Heart left ventricle (tissue), 13 donors: ENCODE measurements at regions not wholly inside any gene's neighbourhood (a gene's known extent, or its start where the extent isn't known, plus 50 kb on each side); places are given as distances from the start of the nearest gene placed in this dataset.

ENCODE experiments used
- CTCF ChIP-seq, 12 donors: fragments of 200-600 bp; sonication (generic) in 4 of 12; IDR thresholded peaks; one replicate each; pipeline versions ENCODE4 v1.5.0 to v1.8.0; 2018 to 2022; ENCODE audit warnings: antibody characterized with exemption in 12 of 12, mild to moderate bottlenecking in 5 of 12
- POLR2A ChIP-seq, 2 donors: fragments of 450-650 bp; IDR thresholded peaks; one replicate each; pipeline ENCODE4 v1.6.1; 2017; ENCODE audit warnings: antibody characterized with exemption in 2 of 2, mild to moderate bottlenecking in 2 of 2, moderate library complexity in 2 of 2
- donor health status: ischemic (EF 13 %, LVEDD 7.1; RV severe dilation, severe dysfunction).
- donor health status: DM: no; HTN: yes; CAD: no.
- donor health status: DM: no; HTN: no; CAD: no.
- donor health status: ischemic (EF 25% LVEDD 6.9; RV normal size, moderate dysfunction).
- donor health status: ischemic (EF 25% LVEDD 5.7; RV mildly dilated, moderate dysfunction).
- donor health status: ischemic (EF 35%, LVEDD 5.7; RV mildly dilated, moderate dysfunction).
- donor health status: nonischemic (EF 11% LVEDD 7.7; RV severe dilation, severe dysfunction).
- donor health status: DM: yes; HTN: yes; CAD: no.
- donor health status: PGD.
- donor health status: ischemic (EF 29% LVEDD 5.4; RV normal size, mild dysfunction).
- donor health status: nonischemic (EF 23%, LVEDD 6.1; RV moderate dilation, normal function).

DNA sequence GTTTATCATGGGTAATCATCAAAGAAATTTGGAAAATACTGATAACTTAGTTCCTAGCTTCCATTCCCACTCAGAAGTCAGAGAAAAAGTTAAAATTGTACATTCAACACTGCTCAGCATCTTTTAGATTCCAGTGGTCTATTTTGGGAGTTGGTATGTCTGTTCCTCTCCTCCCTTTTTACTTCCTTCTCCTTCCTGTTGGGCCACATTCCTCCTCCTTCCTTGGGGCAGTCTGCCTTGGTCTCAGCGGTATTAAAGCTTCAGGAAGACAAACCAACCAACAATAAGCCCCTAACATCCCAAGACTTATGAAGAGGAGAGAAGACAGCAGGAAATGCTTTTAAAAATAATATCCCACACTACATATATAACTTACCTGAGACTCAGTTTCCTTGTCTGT is 49.9 kb upstream of the SSBP2 start:
- TF ChIP-seq POLR2A (IDR thresholded peaks at IDR 0.05) (no peak), CTCF (IDR thresholded peaks at IDR 0.05) (no peak)
